ENCODE measurements at regions not wholly inside any gene's neighbourhood (a gene's known extent, or its start where the extent isn't known, plus 50 kb on each side); places are given as distances from the start of the nearest gene placed in this dataset.

DNA sequence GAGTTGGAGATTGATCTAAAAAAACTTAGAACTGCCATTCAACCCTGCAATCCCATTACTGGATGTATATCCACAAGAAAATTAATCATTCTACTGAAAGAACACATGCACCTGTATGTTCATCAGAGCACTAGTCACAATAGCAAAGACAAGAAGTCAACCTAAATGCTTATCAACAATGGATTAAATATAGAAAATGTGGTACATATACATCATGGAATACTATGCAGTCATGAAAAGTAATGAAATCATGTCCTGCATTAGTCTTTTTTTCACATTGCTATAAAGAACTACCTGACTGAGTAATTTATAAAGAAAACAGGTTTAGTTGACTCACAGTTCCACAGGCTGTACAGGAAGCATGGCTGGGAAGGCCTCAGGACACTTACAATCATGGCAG lies 850.5 kb downstream of the TECRL start:
- DNase-seq (ENCODE audit: low spot score in 2 of 2): no peak
- Histone ChIP-seq H3K36me3 (no peaks in the 10 kb centered on the region), H3K27ac (no peak overlapping the region), H3K27me3 (no peaks in the 10 kb centered on the region), H3K9me3 (peaks cover 8% of the 10 kb centered on the region), H3K4me3 (no peak overlapping the region), H3K4me1 (no peaks in the 10 kb centered on the region)
- TF ChIP-seq POLR2A (IDR thresholded peaks at IDR 0.05): no peak
- TF ChIP-seq, protein P1, sequence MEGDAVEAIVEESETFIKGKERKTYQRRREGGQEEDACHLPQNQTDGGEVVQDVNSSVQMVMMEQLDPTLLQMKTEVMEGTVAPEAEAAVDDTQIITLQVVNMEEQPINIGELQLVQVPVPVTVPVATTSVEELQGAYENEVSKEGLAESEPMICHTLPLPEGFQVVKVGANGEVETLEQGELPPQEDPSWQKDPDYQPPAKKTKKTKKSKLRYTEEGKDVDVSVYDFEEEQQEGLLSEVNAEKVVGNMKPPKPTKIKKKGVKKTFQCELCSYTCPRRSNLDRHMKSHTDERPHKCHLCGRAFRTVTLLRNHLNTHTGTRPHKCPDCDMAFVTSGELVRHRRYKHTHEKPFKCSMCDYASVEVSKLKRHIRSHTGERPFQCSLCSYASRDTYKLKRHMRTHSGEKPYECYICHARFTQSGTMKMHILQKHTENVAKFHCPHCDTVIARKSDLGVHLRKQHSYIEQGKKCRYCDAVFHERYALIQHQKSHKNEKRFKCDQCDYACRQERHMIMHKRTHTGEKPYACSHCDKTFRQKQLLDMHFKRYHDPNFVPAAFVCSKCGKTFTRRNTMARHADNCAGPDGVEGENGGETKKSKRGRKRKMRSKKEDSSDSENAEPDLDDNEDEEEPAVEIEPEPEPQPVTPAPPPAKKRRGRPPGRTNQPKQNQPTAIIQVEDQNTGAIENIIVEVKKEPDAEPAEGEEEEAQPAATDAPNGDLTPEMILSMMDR (IDR thresholded peaks at IDR 0.05): no peak
- no peak for TF ChIP-seq POLR2AphosphoS5 (IDR thresholded peaks at IDR 0.05)
- no peak for TF ChIP-seq EP300 (IDR thresholded peaks at IDR 0.05)

DNA sequence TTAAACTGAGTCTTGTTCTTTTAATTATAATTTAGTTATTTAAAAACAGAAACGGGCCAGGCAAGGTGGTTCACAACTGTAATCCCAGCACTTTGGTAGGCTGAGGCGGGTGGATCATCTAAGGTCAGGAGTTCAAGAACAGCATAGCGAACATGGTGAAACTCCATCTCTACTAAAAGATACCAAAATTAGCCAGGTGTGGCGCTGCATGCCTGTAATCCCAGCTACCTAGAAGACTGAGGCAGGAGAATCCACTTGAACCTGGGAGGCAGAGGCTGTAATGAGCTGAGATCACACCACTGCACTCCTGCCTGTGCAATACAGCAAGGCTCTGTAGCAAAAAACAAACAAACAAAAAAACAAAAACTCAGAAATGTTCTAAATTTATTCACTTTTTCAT lies 852.9 kb downstream of the TECRL start:
- DNase-seq (ENCODE audit: low spot score in 2 of 2): no peak
- 81% methylated on average over 4 of the region's 4 CpGs for WGBS
- H3K4me1 ChIP-seq: no peaks in the 10 kb centered on the region
- H3K27ac ChIP-seq: no peak overlapping the region
- no peak overlapping the region for H3K4me3 ChIP-seq
- H3K9me3 ChIP-seq: peaks cover 8% of the 10 kb centered on the region
- no peaks in the 10 kb centered on the region for H3K36me3 ChIP-seq
- TF ChIP-seq POLR2AphosphoS5 (IDR thresholded peaks at IDR 0.05) (no peak), EP300 (IDR thresholded peaks at IDR 0.05) (no peak), POLR2A (IDR thresholded peaks at IDR 0.05) (no peak)
- TF ChIP-seq, protein P1 (IDR thresholded peaks at IDR 0.05): no peak
- no peaks in the 10 kb centered on the region for H3K27me3 ChIP-seq

DNA sequence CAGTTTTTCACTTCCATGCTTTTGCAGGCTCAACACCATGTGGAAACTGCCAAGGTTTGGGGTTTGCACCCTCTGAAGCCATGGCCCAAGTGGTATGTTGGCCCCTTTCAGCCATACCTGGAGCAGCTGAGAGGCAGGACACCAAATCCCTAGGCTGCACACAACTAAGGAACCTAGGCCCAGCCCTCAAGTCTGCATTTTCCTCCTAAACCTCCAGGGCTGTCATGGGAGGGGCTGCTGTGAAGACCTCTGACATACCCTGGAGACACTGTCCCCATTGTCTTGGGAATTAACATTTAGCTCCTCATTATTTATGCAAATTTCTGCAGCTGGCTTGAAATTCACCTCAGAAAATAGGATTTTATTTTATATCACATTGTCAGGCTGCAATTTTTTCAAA lies 856.1 kb downstream of the TECRL start:
- Histone ChIP-seq H3K9me3 (no peaks in the 10 kb centered on the region), H3K4me3 (no peak overlapping the region), H3K36me3 (no peaks in the 10 kb centered on the region), H3K4me1 (no peaks in the 10 kb centered on the region), H3K27ac (no peak overlapping the region), H3K27me3 (no peaks in the 10 kb centered on the region)
- TF ChIP-seq EP300 (IDR thresholded peaks at IDR 0.05) (no peak), POLR2A (IDR thresholded peaks at IDR 0.05) (no peak)
- no peak for DNase-seq (ENCODE audit: low spot score in 2 of 2)

DNA sequence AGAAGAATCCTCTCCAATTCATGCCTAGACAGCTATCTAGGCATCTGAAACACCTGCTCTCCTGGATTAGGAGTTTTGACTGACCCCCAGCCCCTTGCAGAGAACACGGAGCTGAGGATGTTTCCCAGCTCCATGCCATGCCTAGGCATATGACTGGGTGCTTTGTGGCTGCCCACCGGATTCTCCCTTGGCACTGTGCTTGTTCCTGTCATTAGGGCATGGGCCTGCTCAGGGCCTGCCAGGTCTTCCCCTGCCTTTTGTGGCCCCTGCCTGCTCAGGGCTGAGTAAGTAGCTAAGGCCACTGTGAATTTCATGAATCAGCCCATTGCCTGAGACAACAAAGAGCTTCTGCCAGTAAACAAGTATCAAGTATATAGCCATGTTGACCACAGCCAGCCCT lies 867.4 kb downstream of the TECRL start:
- no peak for DNase-seq (ENCODE audit: low spot score in 2 of 2)
- TF ChIP-seq, protein P1 (IDR thresholded peaks at IDR 0.05): no peak
- TF ChIP-seq POLR2AphosphoS5 (IDR thresholded peaks at IDR 0.05) (no peak), EP300 (IDR thresholded peaks at IDR 0.05) (no peak), POLR2A (IDR thresholded peaks at IDR 0.05) (no peak)
- Histone ChIP-seq H3K9me3 (no peaks in the 10 kb centered on the region), H3K27me3 (no peaks in the 10 kb centered on the region), H3K4me3 (no peak overlapping the region), H3K4me1 (no peaks in the 10 kb centered on the region), H3K36me3 (no peaks in the 10 kb centered on the region), H3K27ac (no peak overlapping the region)
- 80% methylated on average over 2 of the region's 2 CpGs for WGBS

DNA sequence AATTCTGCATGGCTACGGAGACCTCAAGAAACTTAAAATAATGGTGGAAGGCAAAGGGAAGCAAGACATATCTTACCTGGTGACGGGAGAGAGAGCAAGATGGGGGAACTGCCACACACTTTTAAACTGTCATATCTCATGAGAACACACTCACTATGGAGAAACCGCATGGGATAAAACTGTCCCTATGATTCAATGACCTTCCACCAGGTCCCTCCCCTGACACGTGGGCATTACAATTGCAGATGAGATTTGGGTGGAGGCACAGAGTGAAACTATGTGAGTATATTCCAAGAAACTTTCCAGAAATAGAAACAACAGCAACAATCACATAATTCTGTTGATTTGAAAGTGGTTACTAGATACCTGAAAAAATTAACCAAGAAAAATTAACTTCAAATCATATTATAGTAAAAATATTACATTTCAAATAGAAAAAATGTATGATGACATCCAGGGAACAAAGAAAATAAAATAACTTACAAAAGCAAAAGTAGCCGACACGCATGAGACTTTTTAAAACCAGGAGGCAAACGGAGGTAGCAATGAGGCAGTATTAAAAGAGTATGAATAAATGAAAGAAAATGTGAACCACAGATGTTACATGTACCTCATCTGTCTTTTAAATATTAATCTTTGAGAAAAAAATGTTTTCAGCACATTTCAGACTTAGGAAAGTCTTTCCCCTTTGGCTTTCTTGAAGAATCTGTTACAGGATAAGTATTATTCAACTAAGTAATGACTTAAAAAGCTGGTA lies 879.5 kb downstream of the TECRL start:
- no peaks in the 10 kb centered on the region for H3K9me3 ChIP-seq
- no peaks in the 10 kb centered on the region for H3K4me1 ChIP-seq
- no peaks in the 10 kb centered on the region for H3K27me3 ChIP-seq
- 64% methylated on average over 7 of the region's 7 CpGs for WGBS
- TF ChIP-seq EP300 (IDR thresholded peaks at IDR 0.05) (no peak), POLR2A (IDR thresholded peaks at IDR 0.05) (no peak), POLR2AphosphoS5 (IDR thresholded peaks at IDR 0.05) (no peak)
- TF ChIP-seq, protein P1 (IDR thresholded peaks at IDR 0.05): no peak
- no peak for DNase-seq (ENCODE audit: low spot score in 2 of 2)
- no peak overlapping the region for H3K4me3 ChIP-seq
- H3K36me3 ChIP-seq: no peaks in the 10 kb centered on the region
- H3K27ac ChIP-seq: no peak overlapping the region
